Upper lobe of left lung (tissue), 4 donors: ENCODE measurements at regions not wholly inside any gene's neighbourhood (a gene's known extent, or its start where the extent isn't known, plus 50 kb on each side); places are given as distances from the start of the nearest gene placed in this dataset.

ENCODE experiments used
- CTCF ChIP-seq, 6 experiments: fragments of 450-650 bp in 4 of 6; fragments of 200-600 bp in 2 of 6; sonication (generic) in 2 of 6; IDR thresholded peaks; one replicate each; pipeline ENCODE4 v1.5.1; 2016 to 2019; ENCODE audit warnings: antibody characterized with exemption in 6 of 6
- POLR2A ChIP-seq, 4 donors: fragments of 450-650 bp; IDR thresholded peaks; one replicate each; pipeline ENCODE4 v1.5.1; 2016 to 2017; ENCODE audit warnings: antibody characterized with exemption in 4 of 4, mild to moderate bottlenecking in 2 of 4
- POLR2AphosphoS5 ChIP-seq, 2 donors: sonication (generic); formaldehyde crosslinking; IDR thresholded peaks; one replicate each; pipeline ENCODE4 v1.5.1; 2017; ENCODE audit warnings: antibody characterized with exemption in 2 of 2

GRCh38 chr10:2392145-2392812 lies 655.0 kb upstream of the ADARB2 start:
- TF ChIP-seq POLR2A (IDR thresholded peaks at IDR 0.05) (no peak), CTCF (IDR thresholded peaks at IDR 0.05) (no peak), POLR2AphosphoS5 (IDR thresholded peaks at IDR 0.05) (no peak)
